GM13977 (cell line): ENCODE measurements at regions not wholly inside any gene's neighbourhood (a gene's known extent, or its start where the extent isn't known, plus 50 kb on each side); places are given as distances from the start of the nearest gene placed in this dataset.

Experiments
- DNase-seq: peaks from one replicate; pipeline ENCODE4 v3.0.0; 2012; ENCODE audit warnings: low spot score
- CTCF ChIP-seq: IDR thresholded peaks from 2 replicates; pipeline ENCODE4 v1.5.1; 2012; ENCODE audit warnings: mild to moderate bottlenecking, control low read depth; ENCODE audit not compliant: insufficient read depth; ENCODE audit errors: extremely low read depth, missing control alignments
- in situ Hi-C: fragments of 300-500 bp; cut with MboI; formaldehyde crosslinking; loops from one replicate; pipeline ENCODE4 v1.12.0; 2022; ENCODE audit warnings: low sequenced_read_pairs, low pct_unique_long_range_greater_than_20kb, mixed read lengths, inconsistent platforms; ENCODE audit not compliant: unreplicated experiment

- in situ Hi-C loops: loop anchor here (25.0 kb wide), 2 partner anchors 135 to 685 kb away; no protein-coding TSS in a partner anchor
- DNase-seq: no peak
- no peak for TF ChIP-seq CTCF
Measured at GRCh38 chr3:182702216-182702615, 91.1 kb upstream of the ATP11B start.

- no peak for DNase-seq
- no peak for TF ChIP-seq CTCF
- in situ Hi-C loops: loop anchor here (25.0 kb wide), 2 partner anchors 134 to 684 kb away; no protein-coding TSS in a partner anchor
Measured at GRCh38 chr3:182703233-182703632, 90.1 kb upstream of the ATP11B start.

- DNase-seq: no peak
- no peak for TF ChIP-seq CTCF
- in situ Hi-C loops: loop anchor here (25.0 kb wide), 2 partner anchors 132 to 682 kb away; no protein-coding TSS in a partner anchor
Measured at GRCh38 chr3:182704926-182705325, 88.4 kb upstream of the ATP11B start.

- in situ Hi-C loops: loop anchor here (25.0 kb wide), 2 partner anchors 128 to 678 kb away; no protein-coding TSS in a partner anchor
- TF ChIP-seq CTCF: no peak
Measured at GRCh38 chr3:182708810-182709209, 84.5 kb upstream of the ATP11B start.

GRCh38 chr3:182709306-182709705 lies 84.0 kb upstream of the ATP11B start:
- in situ Hi-C loops: loop anchor here (25.0 kb wide), 2 partner anchors 128 to 678 kb away; no protein-coding TSS in a partner anchor
- DNase-seq: no peak
- TF ChIP-seq CTCF: no peak

More at GRCh38 chr3:182708810-182709209, 84.5 kb upstream of the ATP11B start:
- no peak for DNase-seq

- DNase-seq: peak; percentile 38
- TF ChIP-seq CTCF: peak; percentile 58
- in situ Hi-C loops: loop anchor here (25.0 kb wide), 2 partner anchors 127 to 677 kb away; no protein-coding TSS in a partner anchor
Measured at GRCh38 chr3:182710557-182711157, 82.6 kb upstream of the ATP11B start.
